IMR-90 (cell line): ENCODE measurements at regions not wholly inside any gene's neighbourhood (a gene's known extent, or its start where the extent isn't known, plus 50 kb on each side); places are given as distances from the start of the nearest gene placed in this dataset.
A peak's percentile ranks its signal among the peaks of the same experiment; 100 is the strongest.

Experiments
- CEBPB ChIP-seq: IDR thresholded peaks from 2 replicates; pipeline ENCODE4 v1.6.1; 2012; ENCODE audit warnings: low read depth, low read length, improper control_type of control experiment
- CHD1 ChIP-seq: IDR thresholded peaks from 2 replicates; pipeline ENCODE4 v1.6.1; 2012; ENCODE audit warnings: low read depth, low read length, improper control_type of control experiment
- CTCF ChIP-seq: conservative IDR thresholded peaks from 2 replicates; pipeline ENCODE4 v1.5.1; 2012; ENCODE audit warnings: mild to moderate bottlenecking, low read depth, low read length, improper control_type of control experiment
- ELK1 ChIP-seq: fragments of 150-350 bp; IDR thresholded peaks from 2 replicates; pipeline ENCODE4 v1.6.1; 2016; ENCODE audit warnings: low read depth, mild to moderate bottlenecking, low read length, moderate library complexity, borderline replicate concordance
- FOS ChIP-seq: fragments of 150-350 bp; IDR thresholded peaks from 2 replicates; pipeline ENCODE4 v1.6.1; 2016; ENCODE audit warnings: low read depth, low read length
- MAFK ChIP-seq: IDR thresholded peaks from 2 replicates; pipeline ENCODE4 v1.6.1; 2012; ENCODE audit warnings: low read depth, low read length, improper control_type of control experiment
- MAZ ChIP-seq: IDR thresholded peaks from 2 replicates; pipeline ENCODE4 v1.6.1; 2012; ENCODE audit warnings: low read depth, mild to moderate bottlenecking, low read length, improper control_type of control experiment, moderate library complexity, borderline replicate concordance
- MXI1 ChIP-seq: IDR thresholded peaks from 2 replicates; pipeline ENCODE4 v1.6.1; 2012; ENCODE audit warnings: low read depth, mild to moderate bottlenecking, low read length, moderate library complexity, borderline replicate concordance
- POLR2A ChIP-seq: IDR thresholded peaks from 2 replicates; pipeline ENCODE4 v1.6.1; 2012; ENCODE audit warnings: mild to moderate bottlenecking, low read depth, low read length
- RAD21 ChIP-seq: IDR thresholded peaks from 2 replicates; pipeline ENCODE4 v1.6.1; 2012; ENCODE audit warnings: low read length, improper control_type of control experiment
- RCOR1 ChIP-seq: IDR thresholded peaks from 2 replicates; pipeline ENCODE4 v1.6.1; 2012; ENCODE audit warnings: mild to moderate bottlenecking, low read length, improper control_type of control experiment; ENCODE audit not compliant: insufficient replicate concordance
- RFX5 ChIP-seq: IDR thresholded peaks from 2 replicates; pipeline ENCODE4 v1.8.0; 2012; ENCODE audit warnings: low read depth, mild to moderate bottlenecking, low read length, moderate library complexity
- SMC3 ChIP-seq: fragments of 150-350 bp; IDR thresholded peaks from 2 replicates; pipeline ENCODE4 v1.6.1; 2016; ENCODE audit warnings: low read depth, mild to moderate bottlenecking, antibody characterized with exemption, low read length, moderate library complexity
- USF2 ChIP-seq: fragments of 150-350 bp; IDR thresholded peaks from 2 replicates; pipeline ENCODE4 v1.6.1; 2017; ENCODE audit warnings: mild to moderate bottlenecking, antibody characterized with exemption, low read length, low read depth

GRCh38 chr12:98238515-98239130, 276.8 kb upstream of the TMPO start:
- no peak for TF ChIP-seq RFX5
- no peak for TF ChIP-seq MXI1
- TF ChIP-seq MAFK = no peak
- no peak for TF ChIP-seq POLR2A
- TF ChIP-seq RCOR1 = no peak
- TF ChIP-seq RAD21 = no peak
- no peak for TF ChIP-seq CTCF
- no peak for TF ChIP-seq USF2
- TF ChIP-seq CEBPB = 0 out of 2 replicates have a peak, but pooled peaks have one; percentile 13
- no peak for TF ChIP-seq CHD1
- TF ChIP-seq ELK1 = no peak
- TF ChIP-seq FOS = no peak
- TF ChIP-seq SMC3 = no peak
- TF ChIP-seq MAZ = no peak
